SK-N-SH (cell line): ENCODE measurements at regions not wholly inside any gene's neighbourhood (a gene's known extent, or its start where the extent isn't known, plus 50 kb on each side); places are given as distances from the start of the nearest gene placed in this dataset.

Experiments
- CTCF ChIP-seq: fragments of 200-600 bp; sonication (generic); IDR thresholded peaks from 2 replicates; pipeline ENCODE4 v1.6.1; 2017; ENCODE audit warnings: antibody characterized with exemption, mild to moderate bottlenecking, moderate library complexity
- EZH2phosphoT487 ChIP-seq: fragments of 200-600 bp; sonication (generic); IDR thresholded peaks from 2 replicates; pipeline ENCODE4 v1.6.1; 2017; ENCODE audit warnings: low read depth, mixed run types, mild to moderate bottlenecking, antibody characterized with exemption, moderate library complexity, borderline replicate concordance
- RFX5 ChIP-seq: IDR thresholded peaks from 2 replicates; pipeline ENCODE4 v1.6.1; 2012; ENCODE audit warnings: mild to moderate bottlenecking, improper control_type of control experiment, low read length

DNA sequence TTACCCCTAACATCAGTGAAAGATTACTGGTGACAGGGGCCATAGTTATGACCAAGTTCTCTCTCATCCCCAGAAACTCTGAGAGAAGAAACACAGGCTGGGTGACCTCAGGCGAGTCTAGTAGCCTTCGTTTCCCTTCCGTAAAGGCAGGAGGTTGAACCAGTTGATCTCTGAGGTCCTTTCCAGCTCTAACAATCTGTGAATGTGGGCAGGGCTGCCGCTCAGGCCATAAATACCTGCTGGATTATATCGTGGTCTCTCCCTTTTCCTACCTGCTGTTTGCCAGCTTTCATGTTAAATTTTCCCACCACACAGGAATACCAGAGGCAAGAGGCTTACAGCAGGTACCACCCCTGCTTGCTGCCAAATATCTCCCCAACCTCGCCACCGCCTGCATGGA is 357.5 kb downstream of the SH3GL2 start:
- TF ChIP-seq RFX5 (no peak), EZH2phosphoT487 (no peak), CTCF (no peak)
